ENCODE measurements at regions not wholly inside any gene's neighbourhood (a gene's known extent, or its start where the extent isn't known, plus 50 kb on each side); places are given as distances from the start of the nearest gene placed in this dataset.

GRCh38 chr9:7640231-7640630 is 159.3 kb downstream of the DMAC1 start:
- Histone ChIP-seq H4K20me1 (ENCODE audit: insufficient read depth) (no peaks in the 10 kb centered on the region), H3K27ac (no peak overlapping the region), H3K4me2 (no peak overlapping the region), H2AFZ (no peak overlapping the region), H3K27me3 (ENCODE audit: insufficient read depth, low read depth) (no peaks in the 10 kb centered on the region), H3K36me3 (ENCODE audit: low read depth) (no peaks in the 10 kb centered on the region), H3K9me3 (ENCODE audit: insufficient read depth, low read depth) (no peaks in the 10 kb centered on the region), H3K4me3 (no peak overlapping the region), H3F3A (ENCODE audit: insufficient read depth, low read depth) (no peaks in the 10 kb centered on the region), H3K4me1 (replicated peaks; ENCODE audit: insufficient read depth) (no peaks in the 10 kb centered on the region), H3K79me2 (ENCODE audit: low read depth) (no peaks in the 10 kb centered on the region), H3K9me2 (ENCODE audit: insufficient read depth) (no peaks in the 10 kb centered on the region)
- DNase-seq = no peak
- intact Hi-C loops (cut with micrococcal nuclease; ENCODE audit: unreplicated experiment) = no loop called here
- TF ChIP-seq EZH2 (IDR thresholded peaks at IDR 0.05; ENCODE audit: low read depth) (no peak), CTCF (conservative IDR thresholded peaks at IDR 0.05) (no peak)
- ChIA-PET POLR2A (ENCODE audit: unreplicated experiment) (no interaction called here), CTCF (no interaction called here)
- no TSS peak for BruUV-seq (replicated peaks)

- H3K4me2 ChIP-seq = no peak overlapping the region
- H2AFZ ChIP-seq = no peak overlapping the region
- no peaks in the 10 kb centered on the region for H3F3A ChIP-seq (ENCODE audit: insufficient read depth, low read depth)
- DNase-seq = no peak
- no peak overlapping the region for H3K4me3 ChIP-seq
- no peaks in the 10 kb centered on the region for H3K9me3 ChIP-seq (ENCODE audit: insufficient read depth, low read depth)
- no peaks in the 10 kb centered on the region for H3K36me3 ChIP-seq (ENCODE audit: low read depth)
- no peaks in the 10 kb centered on the region for H3K9me2 ChIP-seq (ENCODE audit: insufficient read depth)
- TF ChIP-seq CTCF (conservative IDR thresholded peaks at IDR 0.05) (no peak), EZH2 (IDR thresholded peaks at IDR 0.05; ENCODE audit: low read depth) (no peak)
- ChIA-PET CTCF (no interaction called here), POLR2A (ENCODE audit: unreplicated experiment) (no interaction called here)
- no peak overlapping the region for H3K27ac ChIP-seq
- H4K20me1 ChIP-seq (ENCODE audit: insufficient read depth) = no peaks in the 10 kb centered on the region
- H3K4me1 ChIP-seq (replicated peaks; ENCODE audit: insufficient read depth) = no peaks in the 10 kb centered on the region
- no peaks in the 10 kb centered on the region for H3K27me3 ChIP-seq (ENCODE audit: insufficient read depth, low read depth)
- no TSS peak for BruUV-seq (replicated peaks)
- intact Hi-C loops (cut with micrococcal nuclease; ENCODE audit: unreplicated experiment) = no loop called here
- no peaks in the 10 kb centered on the region for H3K79me2 ChIP-seq (ENCODE audit: low read depth)
Measured at GRCh38 chr9:7639471-7639870, 160.1 kb downstream of the DMAC1 start.

- Histone ChIP-seq H3K27ac (no peak overlapping the region), H3K9me3 (ENCODE audit: insufficient read depth, low read depth) (no peaks in the 10 kb centered on the region), H3K4me1 (replicated peaks; ENCODE audit: insufficient read depth) (no peaks in the 10 kb centered on the region), H2AFZ (no peak overlapping the region), H3F3A (ENCODE audit: insufficient read depth, low read depth) (no peaks in the 10 kb centered on the region), H3K4me3 (no peak overlapping the region), H3K27me3 (ENCODE audit: insufficient read depth, low read depth) (no peaks in the 10 kb centered on the region), H4K20me1 (ENCODE audit: insufficient read depth) (no peaks in the 10 kb centered on the region), H3K9me2 (ENCODE audit: insufficient read depth) (no peaks in the 10 kb centered on the region), H3K36me3 (ENCODE audit: low read depth) (no peaks in the 10 kb centered on the region), H3K4me2 (no peak overlapping the region), H3K79me2 (ENCODE audit: low read depth) (no peaks in the 10 kb centered on the region)
- TF ChIP-seq EZH2 (IDR thresholded peaks at IDR 0.05; ENCODE audit: low read depth) = no peak
- no peak for TF ChIP-seq CTCF (conservative IDR thresholded peaks at IDR 0.05)
- no TSS peak for BruUV-seq (replicated peaks)
- intact Hi-C loops (cut with micrococcal nuclease; ENCODE audit: unreplicated experiment) = no loop called here
- no peak for DNase-seq
- ChIA-PET POLR2A (ENCODE audit: unreplicated experiment) (no interaction called here), CTCF (no interaction called here)
Measured at GRCh38 chr9:7636838-7637467, 162.6 kb downstream of the DMAC1 start.
